ENCODE measurements at regions not wholly inside any gene's neighbourhood (a gene's known extent, or its start where the extent isn't known, plus 50 kb on each side); places are given as distances from the start of the nearest gene placed in this dataset.

DNA sequence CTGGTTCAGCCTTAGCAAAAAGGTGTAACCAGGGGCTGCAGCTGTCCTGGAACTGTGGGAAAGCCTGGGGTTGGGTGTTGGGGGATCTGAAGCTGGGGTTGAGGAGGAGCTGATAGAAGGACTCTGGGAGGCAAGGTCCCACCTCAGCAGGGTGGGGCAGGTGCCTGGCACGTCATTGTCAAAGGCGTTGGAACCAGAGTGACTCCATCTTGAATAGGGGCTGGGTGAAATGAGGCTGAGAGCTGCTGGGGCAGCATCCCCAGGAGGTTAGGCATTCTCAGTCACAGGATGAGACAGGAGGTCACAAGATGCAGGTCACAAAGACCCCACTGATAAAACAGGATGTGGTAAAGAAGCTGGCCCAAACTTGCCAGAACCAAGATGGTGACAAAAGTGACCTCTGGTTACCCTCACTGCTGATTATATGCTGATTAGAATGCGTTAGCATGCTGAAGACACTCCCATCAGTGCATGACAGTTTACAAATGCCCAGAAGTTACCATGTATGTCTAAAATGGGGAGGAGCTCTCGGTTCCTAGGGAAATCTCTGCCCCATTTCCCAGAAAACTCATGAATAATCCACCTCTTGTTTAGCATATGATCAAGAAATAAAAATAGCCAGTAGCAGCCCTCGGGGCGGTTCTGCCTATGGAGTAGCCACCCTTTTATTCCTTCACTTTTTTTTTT is 85.4 kb downstream of the IER5 start:
- TF ChIP-seq, protein P1, sequence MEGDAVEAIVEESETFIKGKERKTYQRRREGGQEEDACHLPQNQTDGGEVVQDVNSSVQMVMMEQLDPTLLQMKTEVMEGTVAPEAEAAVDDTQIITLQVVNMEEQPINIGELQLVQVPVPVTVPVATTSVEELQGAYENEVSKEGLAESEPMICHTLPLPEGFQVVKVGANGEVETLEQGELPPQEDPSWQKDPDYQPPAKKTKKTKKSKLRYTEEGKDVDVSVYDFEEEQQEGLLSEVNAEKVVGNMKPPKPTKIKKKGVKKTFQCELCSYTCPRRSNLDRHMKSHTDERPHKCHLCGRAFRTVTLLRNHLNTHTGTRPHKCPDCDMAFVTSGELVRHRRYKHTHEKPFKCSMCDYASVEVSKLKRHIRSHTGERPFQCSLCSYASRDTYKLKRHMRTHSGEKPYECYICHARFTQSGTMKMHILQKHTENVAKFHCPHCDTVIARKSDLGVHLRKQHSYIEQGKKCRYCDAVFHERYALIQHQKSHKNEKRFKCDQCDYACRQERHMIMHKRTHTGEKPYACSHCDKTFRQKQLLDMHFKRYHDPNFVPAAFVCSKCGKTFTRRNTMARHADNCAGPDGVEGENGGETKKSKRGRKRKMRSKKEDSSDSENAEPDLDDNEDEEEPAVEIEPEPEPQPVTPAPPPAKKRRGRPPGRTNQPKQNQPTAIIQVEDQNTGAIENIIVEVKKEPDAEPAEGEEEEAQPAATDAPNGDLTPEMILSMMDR (conservative IDR thresholded peaks at IDR 0.05; ENCODE audit: low read length): no peak
- TF ChIP-seq EZH2phosphoT487 (IDR thresholded peaks at IDR 0.05; ENCODE audit: borderline replicate concordance): no peak

All from Loucy (cell line).